HAP-1 (cell line): ENCODE measurements at regions not wholly inside any gene's neighbourhood (a gene's known extent, or its start where the extent isn't known, plus 50 kb on each side); places are given as distances from the start of the nearest gene placed in this dataset.

Experiments used
- DNase-seq, 2 experiments: peaks; one replicate each; pipeline ENCODE4 v3.0.0-alpha.2; 2016 to 2020; ENCODE audit warnings: low spot score in 2 of 2
- H3K27me3 ChIP-seq: fragments of 250-450 bp; sonication (Bioruptor Pico); 2 replicates; pipeline ENCODE4 v1.5.1; 2020; ENCODE audit warnings: low read depth, mild to moderate bottlenecking, moderate library complexity
- H3K36me3 ChIP-seq: fragments of 250-450 bp; sonication (Bioruptor Pico); replicated peaks from 2 replicates; pipeline ENCODE4 v1.5.1; 2020; ENCODE audit warnings: mild to moderate bottlenecking
- H3K4me1 ChIP-seq: fragments of 250-450 bp; sonication (Bioruptor Pico); 2 replicates; pipeline ENCODE4 v1.5.1; 2020; ENCODE audit warnings: mild to moderate bottlenecking
- H3K4me3 ChIP-seq: fragments of 250-450 bp; sonication (Bioruptor Pico); 2 replicates; pipeline ENCODE4 v1.5.1; 2020; ENCODE audit warnings: mild to moderate bottlenecking, moderate library complexity
- H3K9me3 ChIP-seq: fragments of 250-450 bp; sonication (Bioruptor Pico); 2 replicates; pipeline ENCODE4 v1.5.1; 2020; ENCODE audit warnings: mild to moderate bottlenecking, moderate library complexity
- in situ Hi-C: fragments of 300-500 bp; cut with MboI; formaldehyde crosslinking; loops from 3 replicates; pipeline ENCODE4 v1.14.3; 2020; ENCODE audit warnings: low sequenced_read_pairs, inconsistent platforms, mixed read lengths

DNA sequence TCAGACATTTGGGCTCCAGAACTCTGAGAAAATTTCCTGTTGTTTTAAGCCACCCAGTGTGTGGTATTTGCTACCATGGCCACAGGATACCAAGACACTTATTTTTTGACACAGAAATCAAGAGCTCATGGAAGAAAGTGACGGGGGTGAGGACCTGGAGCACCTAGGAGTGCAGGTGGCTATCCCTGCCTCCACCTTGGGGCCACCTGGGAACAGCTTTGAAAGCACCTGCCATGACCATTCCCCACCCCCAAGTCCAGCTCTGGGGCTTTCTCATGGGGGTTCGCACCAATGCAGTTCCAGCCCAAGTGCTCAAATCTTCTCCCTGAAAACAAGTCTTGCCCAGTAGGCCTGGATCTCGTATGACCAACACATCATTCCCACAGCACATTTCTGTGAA is 214.9 kb upstream of the IRX1 start:
- H3K4me1 ChIP-seq = no peaks in the 10 kb centered on the region
- no peak overlapping the region for H3K4me3 ChIP-seq
- H3K9me3 ChIP-seq = no peaks in the 10 kb centered on the region
- no peaks in the 10 kb centered on the region for H3K36me3 ChIP-seq
- DNase-seq = no peak
- no peaks in the 10 kb centered on the region for H3K27me3 ChIP-seq
- in situ Hi-C loops = no loop called here

DNA sequence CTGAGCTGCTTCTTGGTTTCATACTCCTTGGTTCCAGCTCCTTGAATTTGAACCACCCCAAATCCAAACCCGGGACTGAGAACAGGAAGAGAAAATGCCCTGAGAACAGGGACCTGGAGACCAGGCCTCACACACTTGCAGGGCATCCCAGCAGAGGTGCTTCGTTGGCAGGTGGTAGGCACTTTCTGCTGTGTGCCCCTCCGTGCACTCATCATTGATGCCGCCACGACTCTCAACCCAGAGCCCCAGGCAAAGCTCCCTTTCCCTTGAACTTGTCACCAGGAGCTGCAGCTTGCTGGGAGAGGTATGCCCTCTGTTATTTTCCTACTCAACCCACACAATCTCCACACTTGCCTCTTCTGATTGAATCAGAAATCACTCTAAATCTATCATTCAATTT is 217.8 kb upstream of the IRX1 start:
- DNase-seq = no peak
- in situ Hi-C loops = no loop called here
- Histone ChIP-seq H3K27me3 (no peaks in the 10 kb centered on the region), H3K36me3 (no peaks in the 10 kb centered on the region), H3K4me3 (no peak overlapping the region), H3K9me3 (no peaks in the 10 kb centered on the region; the same call in 1 of the 2 replicates), H3K4me1 (no peaks in the 10 kb centered on the region)

DNA sequence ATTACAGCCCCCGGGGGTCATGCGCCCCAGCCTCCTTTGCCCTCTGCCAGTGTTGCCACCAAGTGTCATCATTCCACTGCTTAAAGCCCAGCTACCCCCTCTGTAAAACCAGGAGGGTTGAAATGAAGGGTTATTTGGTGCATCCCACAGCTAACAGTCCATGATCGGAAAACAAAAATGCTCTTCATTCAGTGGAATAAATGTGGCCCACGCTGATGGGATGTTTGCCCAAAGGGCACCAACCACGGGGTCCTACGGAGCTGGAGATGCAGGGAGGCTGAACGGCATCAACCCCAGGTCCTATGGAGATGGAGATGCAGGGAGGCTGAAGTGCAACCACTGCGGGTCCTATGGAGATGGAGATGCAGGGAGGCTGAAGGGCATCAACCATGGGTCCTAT is 218.5 kb upstream of the IRX1 start:
- H3K4me1 ChIP-seq = no peaks in the 10 kb centered on the region
- H3K36me3 ChIP-seq = no peaks in the 10 kb centered on the region
- no peak for DNase-seq
- H3K27me3 ChIP-seq = no peaks in the 10 kb centered on the region
- no peak overlapping the region for H3K4me3 ChIP-seq
- no peaks in the 10 kb centered on the region; the same call in 1 of the 2 replicates for H3K9me3 ChIP-seq
- in situ Hi-C loops = no loop called here

- Histone ChIP-seq H3K4me3 (no peak overlapping the region), H3K27me3 (no peaks in the 10 kb centered on the region), H3K4me1 (no peaks in the 10 kb centered on the region), H3K9me3 (no peaks in the 10 kb centered on the region; the same call in 1 of the 2 replicates), H3K36me3 (no peaks in the 10 kb centered on the region)
- no peak for DNase-seq
- in situ Hi-C loops = no loop called here
Observed at GRCh38 chr5:3376611-3377010, 219.0 kb upstream of the IRX1 start.

DNA sequence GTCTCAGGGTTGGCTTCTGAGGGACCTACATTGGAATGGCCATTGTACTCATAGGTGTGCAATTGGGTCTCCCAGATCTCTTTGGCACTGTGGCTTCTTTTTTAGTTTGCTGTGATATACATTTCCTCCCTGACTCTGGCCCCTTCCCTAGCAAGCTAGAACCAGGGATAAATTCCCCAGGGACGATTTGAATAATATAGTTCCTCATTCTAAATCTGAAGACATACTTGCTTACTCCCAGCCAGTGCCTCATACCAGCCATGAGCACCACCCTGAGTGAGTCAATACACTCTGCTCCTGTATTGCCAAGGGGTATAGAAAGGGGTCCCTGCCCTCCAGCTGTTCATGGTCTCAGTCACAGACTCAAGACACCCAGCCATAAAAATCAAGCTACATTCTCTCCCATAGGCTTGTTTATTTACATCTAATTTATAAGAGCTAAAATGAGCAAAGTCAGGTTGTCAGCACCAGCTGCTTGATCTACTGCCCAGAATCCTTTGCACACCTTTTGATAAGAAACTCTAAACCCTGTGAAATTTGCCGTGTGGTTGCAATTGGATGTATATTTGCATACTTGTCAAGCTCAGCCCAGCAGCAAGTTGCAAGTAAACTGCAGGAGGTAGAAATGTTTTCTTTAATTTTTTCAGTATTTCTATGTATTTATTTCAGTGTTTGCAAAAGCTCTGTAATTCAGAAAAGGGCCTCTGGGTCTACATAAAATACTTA is 219.9 kb upstream of the IRX1 start:
- no peaks in the 10 kb centered on the region for H3K4me1 ChIP-seq
- H3K27me3 ChIP-seq = no peaks in the 10 kb centered on the region
- no peak for DNase-seq
- H3K9me3 ChIP-seq = peaks cover 4% of the 10 kb centered on the region; the same call in 1 of the 2 replicates
- H3K36me3 ChIP-seq = no peaks in the 10 kb centered on the region
- in situ Hi-C loops = no loop called here
- H3K4me3 ChIP-seq = no peak overlapping the region

DNA sequence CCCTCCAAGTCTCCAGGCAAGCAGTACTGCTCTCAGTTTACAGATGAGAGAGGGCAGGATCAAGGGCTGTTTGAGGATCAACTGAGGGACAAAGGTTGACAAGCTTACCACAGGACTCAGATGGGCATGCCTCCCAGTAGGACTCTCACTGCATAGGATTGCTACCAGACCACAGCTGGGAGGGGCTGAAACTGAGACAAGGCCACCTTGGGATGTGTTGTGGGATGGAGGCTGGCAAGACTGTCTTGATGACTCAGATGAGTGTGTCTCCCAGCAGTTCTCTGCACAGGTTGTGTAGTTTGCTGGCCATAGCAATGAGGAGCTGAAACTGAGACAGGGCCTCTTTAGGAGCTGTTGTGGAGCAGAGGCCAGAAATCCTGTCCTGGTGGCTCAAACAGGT is 222.2 kb upstream of the IRX1 start:
- DNase-seq = no peak
- H3K9me3 ChIP-seq = peaks cover 4% of the 10 kb centered on the region; the same call in 1 of the 2 replicates
- H3K36me3 ChIP-seq = no peaks in the 10 kb centered on the region
- in situ Hi-C loops = no loop called here
- no peaks in the 10 kb centered on the region for H3K4me1 ChIP-seq
- no peak overlapping the region for H3K4me3 ChIP-seq
- H3K27me3 ChIP-seq = no peaks in the 10 kb centered on the region

DNA sequence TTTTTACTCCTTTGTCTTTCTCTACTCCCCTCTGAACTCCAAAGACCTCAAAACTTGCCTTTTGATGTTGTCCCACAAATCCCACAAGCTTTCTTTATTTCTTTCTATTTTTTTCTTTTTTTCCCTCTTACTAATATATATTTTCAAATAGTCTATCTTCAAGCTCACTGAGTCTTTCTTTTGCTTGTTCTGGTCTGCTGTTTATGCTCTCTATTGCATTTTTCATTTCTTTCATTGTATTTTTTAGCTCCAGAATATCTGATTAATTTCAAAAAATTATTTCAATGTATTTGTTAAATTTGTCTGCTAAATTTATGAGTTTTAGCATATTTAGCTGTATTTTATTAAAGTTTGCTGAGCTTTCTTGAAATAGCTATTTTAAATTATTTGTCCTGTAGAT is 223.3 kb upstream of the IRX1 start:
- H3K27me3 ChIP-seq = no peaks in the 10 kb centered on the region
- no peak overlapping the region for H3K4me3 ChIP-seq
- no peak for DNase-seq
- H3K4me1 ChIP-seq = no peaks in the 10 kb centered on the region
- in situ Hi-C loops = no loop called here
- no peaks in the 10 kb centered on the region for H3K36me3 ChIP-seq
- H3K9me3 ChIP-seq = peaks cover 4% of the 10 kb centered on the region; the same call in 1 of the 2 replicates

DNA sequence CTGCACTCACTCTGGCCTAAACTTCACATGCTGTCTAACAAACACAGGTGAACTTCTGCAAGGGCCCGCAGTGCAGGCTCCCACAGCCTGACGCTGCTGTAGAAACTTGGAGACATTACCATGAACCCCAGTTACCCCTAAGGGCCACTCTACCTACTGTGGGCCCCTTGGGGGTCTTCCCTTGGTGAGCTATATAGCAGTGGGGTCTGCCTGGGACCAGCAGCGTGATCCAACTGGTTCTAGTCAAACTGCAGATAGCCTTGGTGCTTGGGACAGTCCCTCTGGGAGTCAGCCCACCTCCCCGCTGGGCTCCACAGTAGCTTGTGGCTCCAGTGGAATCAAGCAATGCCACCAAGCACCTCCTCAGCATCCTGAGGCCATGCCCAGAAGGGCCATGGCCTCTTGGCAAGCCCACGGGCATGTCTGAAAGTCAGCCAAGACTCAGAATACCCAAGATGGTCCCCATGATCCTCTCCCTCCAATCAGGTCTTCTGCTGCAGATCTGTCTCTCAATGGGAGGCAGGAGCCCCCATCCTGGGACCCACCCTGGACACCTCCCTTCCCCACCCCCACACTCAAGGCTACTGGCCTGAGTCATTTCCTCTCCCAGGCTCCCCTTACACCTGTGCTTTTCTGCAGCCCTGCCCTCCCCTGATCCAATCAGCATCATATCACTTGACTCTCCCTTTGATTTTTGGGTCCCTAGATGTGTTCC is 230.0 kb upstream of the IRX1 start:
- Histone ChIP-seq H3K27me3 (no peaks in the 10 kb centered on the region), H3K4me3 (no peak overlapping the region), H3K36me3 (no peaks in the 10 kb centered on the region), H3K4me1 (no peaks in the 10 kb centered on the region), H3K9me3 (no peaks in the 10 kb centered on the region)
- in situ Hi-C loops = no loop called here
- no peak for DNase-seq

GRCh38 chr5:3364941-3365340 is 230.7 kb upstream of the IRX1 start:
- no peak overlapping the region for H3K4me3 ChIP-seq
- no peak for DNase-seq
- in situ Hi-C loops = no loop called here
- H3K4me1 ChIP-seq = no peaks in the 10 kb centered on the region
- no peaks in the 10 kb centered on the region for H3K27me3 ChIP-seq
- no peaks in the 10 kb centered on the region for H3K9me3 ChIP-seq
- H3K36me3 ChIP-seq = no peaks in the 10 kb centered on the region

GRCh38 chr5:3364433-3364832 is 231.2 kb upstream of the IRX1 start:
- Histone ChIP-seq H3K9me3 (no peaks in the 10 kb centered on the region), H3K27me3 (no peaks in the 10 kb centered on the region), H3K36me3 (no peaks in the 10 kb centered on the region), H3K4me3 (no peak overlapping the region), H3K4me1 (no peaks in the 10 kb centered on the region)
- in situ Hi-C loops = no loop called here
- no peak for DNase-seq

- in situ Hi-C loops = no loop called here
- no peaks in the 10 kb centered on the region for H3K9me3 ChIP-seq
- DNase-seq = no peak
- no peaks in the 10 kb centered on the region for H3K27me3 ChIP-seq
- no peak overlapping the region for H3K4me3 ChIP-seq
- no peaks in the 10 kb centered on the region for H3K4me1 ChIP-seq
- no peaks in the 10 kb centered on the region for H3K36me3 ChIP-seq
Observed at GRCh38 chr5:3362606-3362910, 233.1 kb upstream of the IRX1 start.

DNA sequence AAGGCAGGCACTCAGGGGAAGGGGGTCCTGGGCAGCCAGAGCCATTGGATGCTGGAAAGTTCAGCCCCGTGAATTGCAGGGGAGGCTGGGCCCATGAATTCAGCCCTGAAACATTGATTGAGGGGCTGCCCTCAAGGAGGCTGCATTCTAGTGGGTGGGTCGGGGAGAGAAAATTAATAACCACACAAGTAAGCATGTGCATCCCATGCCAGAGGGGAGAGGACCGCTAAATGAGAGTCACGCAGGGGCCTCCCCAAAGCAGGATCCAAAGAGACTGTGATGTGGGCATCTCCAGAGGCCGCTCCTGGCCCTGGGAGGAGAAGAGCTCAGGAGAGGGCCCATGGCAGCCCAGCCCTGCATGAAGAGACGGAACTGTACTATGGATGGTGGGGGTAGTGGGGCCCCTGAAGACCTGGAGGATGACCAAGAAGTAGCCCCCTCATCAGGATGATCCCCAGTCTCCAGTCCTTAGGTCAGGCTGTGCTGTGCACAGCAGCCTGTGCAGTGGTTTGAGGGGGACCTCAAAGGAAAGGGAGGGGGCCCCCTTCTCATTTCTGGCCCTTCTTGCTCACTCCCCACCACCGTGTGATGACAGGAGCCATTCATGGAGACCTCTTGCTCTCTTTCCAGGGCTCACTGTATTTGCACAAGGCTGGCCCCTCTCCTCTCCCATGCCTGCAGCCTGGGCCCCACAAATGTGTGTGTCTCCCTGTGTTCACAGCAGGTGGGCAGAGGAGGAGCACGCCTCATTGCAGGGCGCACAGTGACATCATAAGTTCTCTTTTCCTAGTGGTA is 233.6 kb upstream of the IRX1 start:
- H3K4me3 ChIP-seq = no peak overlapping the region
- H3K27me3 ChIP-seq = no peaks in the 10 kb centered on the region
- no peaks in the 10 kb centered on the region for H3K4me1 ChIP-seq
- no peak for DNase-seq
- no peaks in the 10 kb centered on the region for H3K36me3 ChIP-seq
- H3K9me3 ChIP-seq = no peaks in the 10 kb centered on the region
- in situ Hi-C loops = no loop called here

GRCh38 chr5:3359642-3360041 is 236.0 kb upstream of the IRX1 start:
- Histone ChIP-seq H3K4me1 (peaks cover 3% of the 10 kb centered on the region), H3K9me3 (no peaks in the 10 kb centered on the region), H3K27me3 (no peaks in the 10 kb centered on the region), H3K36me3 (no peaks in the 10 kb centered on the region), H3K4me3 (no peak overlapping the region)
- in situ Hi-C loops = no loop called here
- DNase-seq = no peak

- Histone ChIP-seq H3K27me3 (no peaks in the 10 kb centered on the region), H3K36me3 (no peaks in the 10 kb centered on the region), H3K4me3 (no peak overlapping the region), H3K4me1 (peaks cover 3% of the 10 kb centered on the region), H3K9me3 (no peaks in the 10 kb centered on the region)
- no peak for DNase-seq
- in situ Hi-C loops = no loop called here
Observed at GRCh38 chr5:3357291-3357690, 238.3 kb upstream of the IRX1 start.
